ENCODE measurements at regions not wholly inside any gene's neighbourhood (a gene's known extent, or its start where the extent isn't known, plus 50 kb on each side); places are given as distances from the start of the nearest gene placed in this dataset.

- no peaks in the 10 kb centered on the region for H4K20me1 ChIP-seq (ENCODE audit: insufficient read depth, low read length)
- no peak for TF ChIP-seq EZH2phosphoT487 (IDR thresholded peaks at IDR 0.05; ENCODE audit: borderline replicate concordance, low read depth, low read length)
- no peak for TF ChIP-seq CTCF (conservative IDR thresholded peaks at IDR 0.05; ENCODE audit: low read length)
- H3K9me3 ChIP-seq (ENCODE audit: low read length) = no peaks in the 10 kb centered on the region
- H3K36me3 ChIP-seq (ENCODE audit: insufficient read depth, low read length) = no peaks in the 10 kb centered on the region
- H3K27ac ChIP-seq (ENCODE audit: low read depth, low read length, poor library complexity, severe bottlenecking) = no peak overlapping the region
- H3K4me1 ChIP-seq (ENCODE audit: insufficient read depth, low read length, poor library complexity, severe bottlenecking) = no peaks in the 10 kb centered on the region
- no peak overlapping the region for H3K4me3 ChIP-seq (ENCODE audit: low read depth, low read length, poor library complexity, severe bottlenecking)
- POLR2A ChIA-PET = no interaction called here
- H2AFZ ChIP-seq (ENCODE audit: low read length) = no peak overlapping the region
- BruUV-seq (replicated peaks) = no TSS peak
- CTCF ChIA-PET (ENCODE audit: unreplicated experiment) = no interaction called here
- H3K9me2 ChIP-seq (ENCODE audit: insufficient read depth, low read length) = no peaks in the 10 kb centered on the region
- intact Hi-C loops (cut with micrococcal nuclease; ENCODE audit: unreplicated experiment) = no loop called here
- H3K79me2 ChIP-seq (ENCODE audit: insufficient read depth, low read depth, low read length) = no peaks in the 10 kb centered on the region
- DNase-seq (ENCODE audit: low spot score) = no peak
- no peak overlapping the region for H3K4me2 ChIP-seq (ENCODE audit: low read length)
Observed at GRCh38 chr3:110126065-110126464, 788.7 kb upstream of the DPPA4 start.

GRCh38 chr3:110133971-110134370, 796.6 kb upstream of the DPPA4 start:
- CTCF ChIA-PET (ENCODE audit: unreplicated experiment) = no interaction called here

More at GRCh38 chr3:110133971-110134370, 796.6 kb upstream of the DPPA4 start:
- no peaks in the 10 kb centered on the region for H3K9me3 ChIP-seq (ENCODE audit: low read length)
- intact Hi-C loops (cut with micrococcal nuclease; ENCODE audit: unreplicated experiment) = no loop called here
- POLR2A ChIA-PET = interaction anchor here (0.7 kb wide), 1 partner anchor 20 kb away, joined by 3 read pairs; no protein-coding TSS in a partner anchor
- no peak overlapping the region for H3K4me2 ChIP-seq (ENCODE audit: low read length)
- no peak for DNase-seq (ENCODE audit: low spot score)
- H3K79me2 ChIP-seq (ENCODE audit: insufficient read depth, low read depth, low read length) = no peaks in the 10 kb centered on the region
- no peak overlapping the region for H3K4me3 ChIP-seq (ENCODE audit: low read depth, low read length, poor library complexity, severe bottlenecking)
- H4K20me1 ChIP-seq (ENCODE audit: insufficient read depth, low read length) = no peaks in the 10 kb centered on the region
- no peak overlapping the region for H2AFZ ChIP-seq (ENCODE audit: low read length)
- no TSS peak for BruUV-seq (replicated peaks)
- H3K36me3 ChIP-seq (ENCODE audit: insufficient read depth, low read length) = no peaks in the 10 kb centered on the region
- H3K27ac ChIP-seq (ENCODE audit: low read depth, low read length, poor library complexity, severe bottlenecking) = no peak overlapping the region
- no peaks in the 10 kb centered on the region for H3K4me1 ChIP-seq (ENCODE audit: insufficient read depth, low read length, poor library complexity, severe bottlenecking)
- TF ChIP-seq CTCF (conservative IDR thresholded peaks at IDR 0.05; ENCODE audit: low read length) (no peak), EZH2phosphoT487 (IDR thresholded peaks at IDR 0.05; ENCODE audit: borderline replicate concordance, low read depth, low read length) (no peak)
- no peaks in the 10 kb centered on the region for H3K9me2 ChIP-seq (ENCODE audit: insufficient read depth, low read length)
